22Rv1 (cell line): ENCODE measurements at regions not wholly inside any gene's neighbourhood (a gene's known extent, or its start where the extent isn't known, plus 50 kb on each side); places are given as distances from the start of the nearest gene placed in this dataset.
"Not testable (repeated sequence)": the region's sequence is repeated elsewhere in the genome, so short reads cannot be mapped to it uniquely, and the experiment has no call there.

Experiments
- H3K27ac ChIP-seq: fragments of 450-650 bp; 2 replicates; pipeline ENCODE4 v1.5.1; 2017
- CTCF ChIP-seq: fragments of 450-650 bp; IDR thresholded peaks from 2 replicates; pipeline ENCODE4 v1.5.1; 2017; ENCODE audit warnings: mild to moderate bottlenecking
- ZFX ChIP-seq: fragments of 450-650 bp; IDR thresholded peaks from 2 replicates; pipeline ENCODE4 v1.6.1; 2017; ENCODE audit warnings: antibody characterized with exemption, borderline replicate concordance

- no peak for TF ChIP-seq CTCF
- TF ChIP-seq ZFX = no peak
- H3K27ac ChIP-seq = no peak overlapping the region
Observed at GRCh38 chr5:125065741-125066140, 319.3 kb upstream of the ZNF608 start.

- H3K27ac ChIP-seq = no peak overlapping the region
- TF ChIP-seq ZFX (no peak), CTCF (no peak)
Observed at GRCh38 chr5:125070961-125071360, 324.5 kb upstream of the ZNF608 start.

- TF ChIP-seq CTCF (no peak), ZFX (no peak)
- no peak overlapping the region for H3K27ac ChIP-seq
Observed at GRCh38 chr5:125073090-125073489, 326.7 kb upstream of the ZNF608 start.

GRCh38 chr5:125075567-125075966, 329.1 kb upstream of the ZNF608 start:
- no peak overlapping the region for H3K27ac ChIP-seq
- no peak for TF ChIP-seq CTCF
- TF ChIP-seq ZFX = no peak

- not testable (repeated sequence) for H3K27ac ChIP-seq
Observed at GRCh38 chr5:125079028-125079427, 332.6 kb upstream of the ZNF608 start.

- no peak overlapping the region for H3K27ac ChIP-seq
- TF ChIP-seq ZFX (no peak), CTCF (no peak)
Observed at GRCh38 chr5:125081101-125081500, 334.7 kb upstream of the ZNF608 start.

- TF ChIP-seq ZFX = no peak
- no peak for TF ChIP-seq CTCF
- no peak overlapping the region for H3K27ac ChIP-seq
Observed at GRCh38 chr5:125083981-125084380, 337.5 kb upstream of the ZNF608 start.

GRCh38 chr5:125085797-125086505, 339.5 kb upstream of the ZNF608 start:
- H3K27ac ChIP-seq = no peak overlapping the region
- no peak for TF ChIP-seq ZFX
- TF ChIP-seq CTCF = no peak
